HFFc6 (cell line): ENCODE measurements at regions not wholly inside any gene's neighbourhood (a gene's known extent, or its start where the extent isn't known, plus 50 kb on each side); places are given as distances from the start of the nearest gene placed in this dataset.

ENCODE experiments used
- DNase-seq: peaks from one replicate; pipeline ENCODE4 v3.0.0-alpha.2; 2018
- H3K27ac Mint-ChIP-seq: 2 replicates; pipeline ENCODE4 v1.8.0; 2020; ENCODE audit warnings: mild to moderate bottlenecking, mixed read lengths
- H3K27me3 Mint-ChIP-seq: 2 replicates; pipeline ENCODE4 v1.8.0; 2021; ENCODE audit warnings: mild to moderate bottlenecking, moderate library complexity, mixed read lengths; ENCODE audit not compliant: insufficient read depth
- H3K36me3 Mint-ChIP-seq: 2 replicates; pipeline ENCODE4 v1.8.0; 2021; ENCODE audit warnings: low read depth, mixed read lengths
- H3K4me1 Mint-ChIP-seq: 2 replicates; pipeline ENCODE4 v1.8.0; 2020; ENCODE audit warnings: low read depth, mixed read lengths
- H3K4me3 Mint-ChIP-seq: 2 replicates; pipeline ENCODE4 v1.8.0; 2020; ENCODE audit warnings: mild to moderate bottlenecking, moderate library complexity, mixed read lengths
- H3K9me3 Mint-ChIP-seq: 2 replicates; pipeline ENCODE4 v1.8.0; 2020; ENCODE audit warnings: mild to moderate bottlenecking, mixed read lengths
- TF ChIP-seq, protein P1 (sequence below): fragments of 200-600 bp; sonication (generic); IDR thresholded peaks from 2 replicates; pipeline ENCODE4 v1.5.0; 2021; ENCODE audit warnings: antibody characterized with exemption, mild to moderate bottlenecking

DNA sequence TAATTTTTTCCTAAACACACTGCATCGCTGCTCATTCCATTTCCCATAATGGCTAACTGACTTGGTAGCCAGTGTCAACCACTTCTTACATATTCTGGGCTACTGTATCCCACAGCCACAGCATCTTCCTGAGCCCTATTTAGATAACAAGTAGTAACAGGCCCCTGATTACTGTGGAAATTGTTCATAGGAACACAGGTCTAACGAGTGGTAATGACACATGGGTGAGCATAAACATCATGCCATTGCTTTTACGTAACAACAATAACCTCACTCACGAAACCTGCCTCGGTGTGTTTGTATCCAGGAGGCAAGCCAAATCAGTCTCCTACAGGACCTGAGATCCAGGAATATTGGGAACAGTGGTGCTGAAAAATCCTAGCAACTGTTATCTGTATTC, 438.6 kb downstream of the KLF5 start:
- Mint-ChIP-seq H3K4me1 (peaks cover 17% of the 10 kb centered on the region; the same call in 1 of the 2 replicates), H3K9me3 (no peaks in the 10 kb centered on the region)
- no peak for DNase-seq

GRCh38 chr13:73496711-73497110, 437.9 kb downstream of the KLF5 start:
- Mint-ChIP-seq H3K9me3 (no peaks in the 10 kb centered on the region), H3K4me3 (no peak overlapping the region), H3K27ac (no peak overlapping the region), H3K4me1 (peaks cover 24% of the 10 kb centered on the region; the same call in 1 of the 2 replicates), H3K36me3 (no peaks in the 10 kb centered on the region), H3K27me3 (peaks cover 3% of the 10 kb centered on the region; the same call in 1 of the 2 replicates)
- no peak for DNase-seq
- TF ChIP-seq, protein P1, sequence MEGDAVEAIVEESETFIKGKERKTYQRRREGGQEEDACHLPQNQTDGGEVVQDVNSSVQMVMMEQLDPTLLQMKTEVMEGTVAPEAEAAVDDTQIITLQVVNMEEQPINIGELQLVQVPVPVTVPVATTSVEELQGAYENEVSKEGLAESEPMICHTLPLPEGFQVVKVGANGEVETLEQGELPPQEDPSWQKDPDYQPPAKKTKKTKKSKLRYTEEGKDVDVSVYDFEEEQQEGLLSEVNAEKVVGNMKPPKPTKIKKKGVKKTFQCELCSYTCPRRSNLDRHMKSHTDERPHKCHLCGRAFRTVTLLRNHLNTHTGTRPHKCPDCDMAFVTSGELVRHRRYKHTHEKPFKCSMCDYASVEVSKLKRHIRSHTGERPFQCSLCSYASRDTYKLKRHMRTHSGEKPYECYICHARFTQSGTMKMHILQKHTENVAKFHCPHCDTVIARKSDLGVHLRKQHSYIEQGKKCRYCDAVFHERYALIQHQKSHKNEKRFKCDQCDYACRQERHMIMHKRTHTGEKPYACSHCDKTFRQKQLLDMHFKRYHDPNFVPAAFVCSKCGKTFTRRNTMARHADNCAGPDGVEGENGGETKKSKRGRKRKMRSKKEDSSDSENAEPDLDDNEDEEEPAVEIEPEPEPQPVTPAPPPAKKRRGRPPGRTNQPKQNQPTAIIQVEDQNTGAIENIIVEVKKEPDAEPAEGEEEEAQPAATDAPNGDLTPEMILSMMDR = no peak

More for the DNA sequence above, 438.6 kb downstream of the KLF5 start:
- no peak overlapping the region for H3K4me3 Mint-ChIP-seq
- TF ChIP-seq, protein P1 = no peak
- no peak overlapping the region for H3K27ac Mint-ChIP-seq
- no peaks in the 10 kb centered on the region for H3K36me3 Mint-ChIP-seq
- peaks cover 3% of the 10 kb centered on the region; the same call in 1 of the 2 replicates for H3K27me3 Mint-ChIP-seq

- H3K4me3 Mint-ChIP-seq = no peak overlapping the region
- peaks cover 15% of the 10 kb centered on the region for H3K36me3 Mint-ChIP-seq
- H3K4me1 Mint-ChIP-seq = peaks cover 39% of the 10 kb centered on the region; the same call in 1 of the 2 replicates
- TF ChIP-seq, protein P1 = no peak
- H3K27ac Mint-ChIP-seq = no peak overlapping the region
- H3K27me3 Mint-ChIP-seq = peaks cover 4% of the 10 kb centered on the region; the same call in 1 of the 2 replicates
- no peak for DNase-seq
- H3K9me3 Mint-ChIP-seq = peaks cover 11% of the 10 kb centered on the region
Observed at GRCh38 chr13:73492811-73493210, 434.0 kb downstream of the KLF5 start.

- H3K9me3 Mint-ChIP-seq = no peaks in the 10 kb centered on the region
- H3K4me1 Mint-ChIP-seq = no peaks in the 10 kb centered on the region
- TF ChIP-seq, protein P1 = no peak
- peaks cover 3% of the 10 kb centered on the region for H3K27me3 Mint-ChIP-seq
- no peak for DNase-seq
- H3K27ac Mint-ChIP-seq = no peak overlapping the region
- no peaks in the 10 kb centered on the region for H3K36me3 Mint-ChIP-seq
- no peak overlapping the region for H3K4me3 Mint-ChIP-seq
Observed at GRCh38 chr13:73482556-73482955, 423.8 kb downstream of the KLF5 start.

DNA sequence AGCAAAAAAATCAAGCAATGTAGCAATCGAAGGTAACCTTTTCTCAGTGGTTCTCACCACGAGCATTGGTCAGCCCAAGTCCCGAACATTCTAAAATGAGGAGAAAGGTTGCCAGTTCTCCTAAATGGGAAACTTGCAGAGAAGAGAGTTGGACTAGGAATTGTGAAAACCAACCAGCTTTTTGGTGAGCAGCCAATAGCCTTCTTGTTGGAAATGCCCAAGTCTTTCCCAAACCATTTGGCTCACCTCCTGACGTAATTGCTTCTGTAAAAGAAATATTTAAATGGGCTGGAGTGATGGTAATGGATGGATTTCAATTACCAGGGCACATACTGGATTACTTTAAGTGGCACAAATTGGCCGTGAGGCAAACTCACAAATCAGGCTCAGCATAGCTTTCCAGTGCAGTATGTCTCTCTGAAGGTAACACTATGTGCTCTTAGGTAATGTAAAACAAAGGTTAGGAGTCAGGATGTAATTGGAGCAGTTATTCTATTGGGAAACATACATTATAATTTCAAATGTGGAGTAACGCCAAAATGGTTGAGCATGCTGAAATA, 423.2 kb downstream of the KLF5 start:
- peaks cover 1% of the 10 kb centered on the region for H3K27me3 Mint-ChIP-seq
- no peaks in the 10 kb centered on the region for H3K9me3 Mint-ChIP-seq
- H3K4me3 Mint-ChIP-seq = no peak overlapping the region
- TF ChIP-seq, protein P1 = no peak
- H3K27ac Mint-ChIP-seq = no peak overlapping the region
- no peak for DNase-seq
- H3K36me3 Mint-ChIP-seq = no peaks in the 10 kb centered on the region
- H3K4me1 Mint-ChIP-seq = no peaks in the 10 kb centered on the region
